GM10248 (cell line): ENCODE measurements at regions not wholly inside any gene's neighbourhood (a gene's known extent, or its start where the extent isn't known, plus 50 kb on each side); places are given as distances from the start of the nearest gene placed in this dataset.

Source experiments
- CTCF ChIA-PET: fragments of 300-600 bp; sonication (Branson Sonifier 250); formaldehyde crosslinking; extraction: SDS; loops from one replicate; lab custom pipeline; 2021; ENCODE audit warnings: antibody characterized with exemption; lab: Yijun Ruan, JAX
- POLR2A ChIA-PET: fragments of 350-650 bp; sonication (Branson Sonifier 250); formaldehyde crosslinking; extraction: SDS; loops from one replicate; lab custom pipeline; 2020; ENCODE audit warnings: antibody characterized with exemption; lab: Yijun Ruan, JAX
- DNase-seq: peaks from one replicate; pipeline ENCODE4 v3.0.0; 2012; ENCODE audit errors: extremely low spot score
- CTCF ChIP-seq: IDR thresholded peaks from 2 replicates; pipeline ENCODE4 v1.5.1; 2012; ENCODE audit warnings: mild to moderate bottlenecking, low read depth; ENCODE audit errors: extremely low read depth, missing control alignments, control extremely low read depth

DNA sequence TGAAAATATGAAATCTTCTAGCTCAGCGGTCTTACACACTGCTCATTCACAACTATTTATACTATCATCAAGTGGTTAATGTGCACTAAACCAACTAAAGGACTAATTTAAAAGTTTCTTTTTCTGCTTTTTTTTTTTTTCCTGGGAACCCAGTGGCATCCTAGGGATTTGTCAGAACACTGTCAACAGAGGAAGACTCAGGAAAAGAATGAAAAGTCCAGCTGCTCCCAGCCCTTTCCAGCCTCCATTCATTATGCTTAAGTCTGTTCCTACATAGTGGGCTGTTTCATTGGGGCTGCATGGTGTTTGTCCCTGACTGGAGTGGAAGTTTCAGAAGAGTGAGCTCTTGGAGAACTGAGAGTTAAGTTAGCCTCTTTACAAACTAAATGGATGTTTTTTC, 391.1 kb downstream of the AASDHPPT start:
- ChIA-PET POLR2A (interaction anchor here (0.7 kb wide), 1 partner anchor 8 kb away, joined by 5 read pairs; no protein-coding TSS in a partner anchor), CTCF (interaction anchor here (0.7 to 2.9 kb wide), 3 partner anchors 10 to 1008 kb away, joined by 3 to 10 read pairs (median 3); no protein-coding TSS in a partner anchor)
- no peak for DNase-seq
- no peak for TF ChIP-seq CTCF

DNA sequence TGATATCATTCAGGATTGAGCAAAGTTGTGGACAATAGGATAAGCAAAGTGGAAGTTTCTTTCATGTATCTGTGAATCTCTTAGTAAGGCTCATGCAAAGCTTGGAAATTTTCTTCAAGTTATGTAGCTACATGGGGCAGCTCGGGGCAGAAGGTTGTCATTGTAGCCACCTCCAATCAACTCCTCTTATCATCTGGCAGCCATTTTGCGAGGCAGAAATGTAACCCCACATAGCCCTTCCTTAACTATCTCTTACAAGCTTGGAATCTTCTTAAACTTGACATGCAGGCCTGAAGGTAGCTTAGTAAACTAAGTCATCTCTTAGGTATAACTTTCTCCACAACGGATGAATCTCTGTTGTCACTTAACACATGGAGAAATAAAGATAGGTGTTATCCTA, 392.8 kb downstream of the AASDHPPT start:
- ChIA-PET POLR2A (no interaction called here), CTCF (interaction anchor here (1.3 to 2.9 kb wide), 3 partner anchors 8 to 14 kb away, joined by 3 to 10 read pairs (median 5); no protein-coding TSS in a partner anchor)
- TF ChIP-seq CTCF = no peak

GRCh38 chr11:106471276-106471675, 393.8 kb downstream of the AASDHPPT start:
- CTCF ChIA-PET = interaction anchor here (1.9 kb wide), 1 partner anchor 8 kb away, joined by 5 read pairs; no protein-coding TSS in a partner anchor

More for the DNA sequence above, 392.8 kb downstream of the AASDHPPT start:
- DNase-seq = no peak

DNA sequence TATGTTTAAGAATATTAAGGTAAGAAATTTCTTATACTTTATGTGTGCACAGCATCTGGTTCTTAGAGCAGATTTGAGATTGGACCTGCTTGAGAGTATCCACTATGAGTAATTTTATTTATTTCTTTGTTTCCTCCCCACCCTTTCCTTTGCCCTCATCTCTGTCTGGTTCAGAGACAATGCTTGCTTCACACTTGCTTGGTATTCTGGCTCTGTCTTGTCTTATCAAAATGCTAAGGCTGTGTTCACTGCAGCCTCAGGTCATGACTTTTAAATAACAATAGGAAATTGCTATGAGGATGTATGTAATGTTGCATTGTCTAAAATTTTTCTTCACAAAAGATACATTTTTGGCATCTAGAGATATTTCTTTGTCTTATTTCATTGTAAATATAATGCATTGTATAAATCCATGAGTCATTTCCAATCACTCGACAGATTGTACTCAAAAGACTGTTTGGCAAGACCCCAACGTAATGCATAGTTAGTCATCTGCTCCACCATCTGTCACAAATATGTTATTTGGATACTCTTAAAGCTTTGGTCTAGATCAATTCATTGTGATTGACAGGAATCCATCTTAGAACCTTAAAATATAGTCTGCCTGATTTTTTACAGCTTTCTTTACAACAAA, 395.7 kb downstream of the AASDHPPT start:
- no peak for DNase-seq
- TF ChIP-seq CTCF = no peak
- CTCF ChIA-PET = interaction anchor here (1.0 to 1.5 kb wide), 2 partner anchors 13 to 33 kb away, joined by 3 to 4 read pairs; no protein-coding TSS in a partner anchor
- POLR2A ChIA-PET = no interaction called here

More at GRCh38 chr11:106471276-106471675, 393.8 kb downstream of the AASDHPPT start:
- no peak for DNase-seq
- no peak for TF ChIP-seq CTCF
- POLR2A ChIA-PET = no interaction called here

DNA sequence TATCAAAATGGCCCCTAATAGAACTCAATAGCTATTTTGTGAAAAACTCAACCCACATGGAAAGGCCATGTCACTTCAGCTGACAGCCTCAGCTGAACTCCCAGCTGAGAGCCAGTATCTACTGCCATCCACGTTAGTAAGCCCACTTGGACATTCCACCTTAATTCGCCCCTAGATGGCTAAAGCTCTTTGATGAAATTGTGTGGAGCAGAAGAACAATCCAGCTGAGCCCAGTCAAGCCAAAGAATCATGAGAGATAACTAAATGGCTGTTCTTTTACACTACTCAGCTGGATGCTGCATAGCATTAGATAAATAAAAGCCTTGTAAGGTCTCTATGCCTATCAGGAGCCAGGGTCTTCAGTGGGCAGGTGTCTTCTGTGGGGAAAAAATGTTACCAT, 396.8 kb downstream of the AASDHPPT start:
- CTCF ChIA-PET = interaction anchor here (1.5 kb wide), 1 partner anchor 14 kb away, joined by 4 read pairs; no protein-coding TSS in a partner anchor
- no peak for DNase-seq
- TF ChIP-seq CTCF = no peak
- POLR2A ChIA-PET = no interaction called here

- TF ChIP-seq CTCF = no peak
- DNase-seq = no peak
- ChIA-PET POLR2A (no interaction called here), CTCF (no interaction called here)
These were observed 397.7 kb downstream of the AASDHPPT start for GRCh38 chr11:106475181-106475580.
